Hematopoietic multipotent progenitor cell treated with erythropoietin and hydrocortisone succinate and interleukin-3 and kit ligand, for 6 days (in vitro differentiated cells): ENCODE measurements at regions not wholly inside any gene's neighbourhood (a gene's known extent, or its start where the extent isn't known, plus 50 kb on each side); places are given as distances from the start of the nearest gene placed in this dataset.
A peak's percentile ranks its signal among the peaks of the same experiment; 100 is the strongest.

Experiments used
- DNase-seq: peaks from one replicate; pipeline ENCODE4 v3.0.0-alpha.2; 2015

DNA sequence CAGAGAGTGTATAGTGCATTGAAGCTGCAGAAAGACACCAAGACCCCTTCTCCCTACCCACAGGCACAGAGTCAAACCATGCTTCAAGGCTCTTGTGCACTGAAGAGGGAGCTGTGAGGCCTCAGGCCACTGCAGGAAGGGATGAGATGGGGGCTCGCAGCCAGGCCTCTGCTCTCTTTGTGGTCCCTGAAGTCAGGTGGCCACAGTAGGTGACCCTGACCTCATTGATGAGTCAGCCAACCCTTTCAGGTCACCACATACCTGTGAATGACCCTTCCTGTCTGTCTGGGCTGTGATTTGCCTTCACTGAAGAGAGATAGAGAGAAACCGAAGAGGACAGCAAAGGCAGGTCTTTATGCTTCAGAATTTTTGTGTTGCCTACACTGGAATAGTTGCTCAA, 372.1 kb downstream of the ACTL7B start:
- DNase-seq, result no peak

DNA sequence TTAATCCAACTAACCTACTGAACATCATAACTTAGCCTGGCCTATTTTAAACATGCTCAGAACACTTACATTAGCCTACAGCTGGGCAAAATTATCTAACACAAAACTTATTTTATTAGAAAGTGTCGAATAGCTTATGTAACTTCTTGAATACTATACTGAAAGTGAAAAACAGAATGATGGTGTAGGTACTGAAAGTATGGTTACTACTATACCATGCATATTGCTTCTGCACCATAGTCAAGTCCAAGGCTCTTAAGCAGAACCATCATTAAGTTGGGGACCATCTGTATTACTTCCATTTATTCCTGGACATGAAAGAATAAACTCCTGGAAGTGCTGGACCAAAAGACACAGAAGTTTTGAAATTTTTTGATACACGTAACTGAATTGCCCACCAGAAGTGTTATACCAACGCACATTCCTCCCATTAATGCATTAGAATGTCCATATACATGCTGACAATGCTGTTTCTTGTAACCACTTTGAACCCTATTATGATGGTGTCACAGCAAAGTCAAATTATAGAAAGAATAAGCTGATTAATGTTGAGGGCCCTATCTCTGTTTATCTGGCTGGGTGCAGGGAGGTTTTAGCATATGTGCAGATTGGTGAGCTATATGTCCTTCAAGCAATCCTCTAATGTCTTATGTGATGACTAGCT, 375.7 kb downstream of the ACTL7B start:
- DNase-seq, result no peak

DNA sequence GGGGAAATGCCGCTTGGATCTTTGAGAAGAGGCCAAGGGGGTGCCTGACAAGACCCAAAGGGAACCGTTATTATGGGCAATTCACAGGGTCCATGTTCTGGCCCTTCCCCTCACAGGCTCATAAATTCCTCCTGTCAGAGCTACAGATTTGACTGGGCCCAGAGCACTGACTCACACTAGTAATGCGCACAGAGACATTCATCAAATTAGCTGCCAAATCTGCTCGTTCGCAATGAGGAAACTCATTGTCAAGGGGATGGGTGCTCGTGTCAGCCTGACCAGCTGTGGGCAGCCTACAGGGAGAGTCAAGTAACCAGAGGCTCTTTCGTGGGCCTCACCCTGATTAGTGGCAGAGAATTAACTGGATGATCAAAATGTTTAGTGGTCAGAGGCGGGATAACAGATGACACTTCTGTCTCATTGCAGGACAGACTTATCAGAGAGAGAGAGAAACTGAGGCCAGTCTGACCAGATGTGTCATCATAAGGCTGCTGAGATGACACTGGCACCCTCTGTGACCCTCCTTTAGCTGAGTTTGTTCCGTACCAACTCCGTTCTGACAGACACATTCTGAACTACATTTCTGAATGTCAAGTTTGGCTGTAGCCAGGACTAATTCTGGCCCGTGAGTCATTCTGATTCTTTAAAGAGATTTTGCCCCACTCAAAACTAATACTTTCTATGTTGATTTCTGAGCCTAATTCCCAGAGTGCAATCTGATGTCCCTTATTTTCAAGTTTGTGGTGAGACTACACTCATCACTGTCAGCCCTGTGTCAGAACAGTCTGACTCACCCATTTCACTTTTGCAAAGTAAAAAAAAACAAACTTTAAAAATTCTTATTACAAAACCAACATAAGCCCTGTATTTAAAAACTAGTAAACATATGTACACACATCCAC, 377.1 kb downstream of the ACTL7B start:
- no peak for DNase-seq

DNA sequence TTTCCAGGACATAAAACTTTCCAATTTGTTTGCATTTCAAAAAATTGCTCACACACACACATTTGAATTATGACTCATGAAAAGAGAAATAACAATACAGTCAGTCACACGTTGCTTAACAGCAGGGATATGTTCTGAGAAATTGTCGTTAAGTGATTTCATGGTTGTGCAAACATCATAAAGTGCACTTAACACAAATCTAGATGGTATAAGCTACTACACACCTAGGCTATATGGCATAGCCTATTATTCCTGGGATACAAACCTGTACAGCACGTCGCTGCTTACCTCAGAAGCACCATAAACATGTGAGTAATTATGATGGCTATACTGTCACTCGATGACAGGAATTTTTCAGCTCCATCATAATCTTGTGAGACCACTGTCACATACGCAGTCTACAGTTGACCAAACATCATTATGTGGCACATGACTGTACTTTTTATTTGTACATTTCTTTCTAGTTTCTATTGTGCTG, 378.2 kb downstream of the ACTL7B start:
- no peak for DNase-seq

DNA sequence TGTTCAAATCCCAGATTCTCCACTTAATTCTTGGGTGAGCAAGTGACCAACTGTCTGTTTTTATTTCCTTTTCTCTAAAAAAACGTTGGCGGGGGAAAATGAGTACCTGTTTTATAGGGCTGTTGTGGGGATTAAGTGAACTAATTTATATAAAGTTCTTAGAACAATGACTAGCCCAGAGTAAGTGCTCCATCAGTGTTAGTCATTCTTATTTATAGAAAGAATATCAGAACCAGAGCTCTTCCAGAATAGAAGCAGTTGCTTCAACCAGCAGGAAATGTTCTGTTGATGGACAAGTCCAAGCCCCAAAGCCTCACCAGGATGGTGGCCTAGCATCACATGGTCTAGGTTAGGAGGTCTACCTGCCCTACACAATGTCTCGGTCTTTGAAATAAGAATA, 379.2 kb downstream of the ACTL7B start:
- no peak for DNase-seq

GRCh38 chr9:108475813-108476212, 380.0 kb downstream of the ACTL7B start:
- DNase-seq, result no peak

DNA sequence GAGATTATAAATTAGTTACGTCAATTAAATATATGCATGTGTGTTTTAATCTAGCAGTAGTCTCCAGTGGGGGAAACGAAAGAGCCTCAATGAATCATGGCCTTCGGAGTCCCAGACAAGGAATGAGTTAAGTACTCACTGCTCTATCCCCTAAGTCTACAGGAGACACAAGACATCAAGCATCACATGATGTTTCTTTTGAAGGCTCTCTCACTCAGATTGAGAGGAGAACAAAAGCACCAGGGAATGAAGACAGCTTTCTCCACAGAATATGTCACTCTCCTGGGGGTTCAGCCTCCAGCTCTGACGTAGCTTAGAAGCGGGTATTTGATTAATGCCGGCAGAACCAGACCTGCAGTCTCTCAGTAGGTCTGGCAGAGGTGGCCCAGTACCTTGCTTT, 381.4 kb downstream of the ACTL7B start:
- DNase-seq, result no peak

GRCh38 chr9:108473209-108474112, 382.3 kb downstream of the ACTL7B start:
- DNase-seq, result no peak

DNA sequence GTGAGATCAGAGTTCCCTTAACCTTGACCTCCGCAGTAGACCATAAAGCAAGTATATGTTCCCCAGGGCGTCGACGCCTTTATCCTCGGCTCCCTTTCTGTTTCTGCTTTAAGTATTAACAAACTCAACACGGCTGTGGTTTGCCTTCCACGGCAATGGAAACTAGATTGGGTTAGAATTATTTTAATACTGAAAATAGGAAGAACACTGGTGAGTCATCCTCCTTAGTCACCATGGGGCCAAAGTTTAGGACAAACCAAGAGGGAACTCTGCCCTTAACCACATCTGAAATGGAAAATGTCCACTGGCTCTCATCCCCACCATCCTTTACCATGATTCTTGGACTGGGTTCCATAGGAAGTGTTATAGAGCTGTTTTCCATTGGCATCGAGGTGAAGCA, 386.1 kb downstream of the ACTL7B start:
- DNase-seq, result no peak

- peak; percentile 77 for DNase-seq
These were observed 387.4 kb downstream of the ACTL7B start for GRCh38 chr9:108468364-108468763.

- DNase-seq, result no peak
These were observed 388.0 kb downstream of the ACTL7B start for GRCh38 chr9:108467653-108468324.

DNA sequence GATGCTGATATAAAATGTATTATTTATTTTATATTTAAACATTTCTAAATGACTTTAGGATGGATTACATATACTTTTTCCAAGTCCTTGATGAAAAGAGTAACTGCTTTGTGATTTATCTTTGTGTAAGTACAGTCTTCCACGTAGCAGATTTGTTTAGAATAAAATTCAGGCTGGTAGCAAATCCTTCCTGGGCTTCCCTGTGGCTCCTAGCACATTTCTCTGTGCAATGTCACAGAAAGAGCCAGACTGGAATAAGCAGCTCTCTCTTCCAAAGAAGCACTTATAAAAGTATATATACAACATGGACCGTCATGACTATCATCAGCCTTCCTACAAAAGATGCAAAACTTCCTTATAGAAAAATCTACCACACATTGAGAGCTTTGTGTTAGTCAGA, 388.6 kb downstream of the ACTL7B start:
- no peak for DNase-seq

DNA sequence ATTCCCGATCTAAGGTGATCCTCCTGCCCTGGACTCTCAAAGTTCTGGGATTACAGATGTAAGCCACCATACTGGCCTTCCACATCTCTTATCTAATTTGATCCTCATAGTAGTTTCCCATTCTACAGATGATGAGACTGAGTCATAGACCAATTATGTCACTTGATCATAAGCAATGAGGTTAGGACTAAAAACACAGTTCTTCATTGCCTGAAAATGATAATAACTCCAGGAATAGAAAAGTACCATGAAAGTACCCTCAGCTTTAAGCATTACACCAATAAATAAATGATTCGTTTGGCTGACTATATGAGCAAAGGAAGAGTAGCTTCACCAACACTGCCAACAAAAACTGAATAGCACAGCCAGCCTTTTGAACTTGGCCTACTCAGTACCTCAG, 389.5 kb downstream of the ACTL7B start:
- no peak for DNase-seq

- no peak for DNase-seq
These were observed 391.7 kb downstream of the ACTL7B start for GRCh38 chr9:108463932-108464606.

DNA sequence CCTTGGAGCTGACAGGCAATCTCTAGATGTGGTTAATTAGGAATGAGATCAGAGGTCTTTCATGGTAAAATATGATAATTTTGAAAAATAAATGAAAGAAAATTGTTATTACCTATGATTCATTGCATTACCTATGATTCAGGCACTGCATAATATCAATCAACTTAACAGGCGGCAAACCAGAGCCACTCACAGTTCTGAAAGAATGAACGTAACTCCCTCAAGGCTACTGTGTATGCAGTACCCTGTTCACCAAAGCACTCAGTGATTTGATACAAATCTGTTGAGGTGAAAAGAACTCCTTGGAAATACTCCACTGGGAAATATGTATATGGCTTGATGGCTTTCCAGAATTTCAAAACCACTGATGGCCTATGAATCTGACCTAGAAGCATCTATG, 398.9 kb downstream of the ACTL7B start:
- DNase-seq, result no peak

GRCh38 chr9:108445431-108446071, 410.2 kb downstream of the ACTL7B start:
- DNase-seq, result no peak

DNA sequence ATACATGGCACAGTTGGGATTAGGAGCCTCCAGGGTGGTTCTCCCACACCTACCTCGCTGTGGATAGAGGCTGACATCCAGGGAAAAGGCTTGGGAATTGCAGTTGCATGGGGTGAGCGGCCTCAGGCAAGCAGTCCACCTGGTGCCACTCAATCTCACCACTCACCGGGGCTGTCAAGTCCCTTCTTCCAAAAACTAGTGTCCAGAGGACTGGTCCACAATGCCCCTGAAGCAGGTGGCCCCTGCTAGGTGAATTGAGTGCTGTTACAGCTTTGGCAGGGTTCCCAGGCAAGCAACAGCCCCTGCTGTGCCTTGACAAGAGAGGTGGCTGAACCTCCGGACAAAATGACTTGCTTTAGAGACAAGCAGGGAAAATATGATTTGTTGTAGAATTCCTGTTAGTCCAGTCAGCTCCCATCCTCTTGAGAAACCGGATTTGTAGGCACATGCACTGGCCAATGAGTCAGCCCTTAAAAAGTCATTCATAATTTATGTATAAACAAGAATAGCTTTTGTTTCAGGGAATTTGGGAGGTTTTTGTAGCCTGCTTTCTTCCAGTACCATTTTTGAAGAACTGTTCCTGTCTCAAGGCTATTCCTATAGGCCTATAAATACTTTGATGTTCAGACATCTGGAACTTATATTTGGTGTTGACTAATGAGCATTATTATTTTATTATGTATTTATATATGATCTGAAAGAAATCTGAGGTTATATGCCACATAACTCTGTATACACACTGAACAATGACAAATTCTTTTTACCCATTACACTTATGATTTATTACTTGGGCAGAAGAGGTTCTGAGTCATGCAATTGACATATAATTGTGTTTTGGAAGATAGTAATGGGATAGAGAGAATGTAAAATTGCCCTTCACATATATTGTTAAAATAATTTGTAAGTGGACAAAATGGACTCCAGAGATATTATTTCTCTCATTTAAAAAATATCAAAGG, 411.1 kb downstream of the ACTL7B start:
- no peak for DNase-seq

DNA sequence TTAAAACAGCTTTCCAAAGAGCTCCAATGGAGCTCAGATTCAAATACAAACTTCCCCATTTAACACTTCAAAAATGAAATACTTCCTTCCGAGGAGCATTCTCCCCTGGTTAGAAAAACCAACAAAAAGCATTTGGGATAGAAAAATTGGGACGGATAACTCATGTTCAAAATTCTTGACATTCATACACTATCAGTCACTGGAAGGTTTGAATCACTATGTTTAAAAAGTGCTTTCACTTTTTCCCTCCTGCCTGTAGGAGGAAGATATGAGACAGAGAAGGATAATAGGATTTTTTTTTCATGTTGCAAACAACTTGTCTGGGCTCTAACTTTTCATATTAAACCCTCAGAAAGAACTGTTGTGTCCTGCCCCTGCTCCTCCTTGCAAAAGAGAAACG, 412.0 kb downstream of the ACTL7B start:
- no peak for DNase-seq

- DNase-seq, result no peak
These were observed 412.7 kb downstream of the ACTL7B start for GRCh38 chr9:108443019-108443633.

DNA sequence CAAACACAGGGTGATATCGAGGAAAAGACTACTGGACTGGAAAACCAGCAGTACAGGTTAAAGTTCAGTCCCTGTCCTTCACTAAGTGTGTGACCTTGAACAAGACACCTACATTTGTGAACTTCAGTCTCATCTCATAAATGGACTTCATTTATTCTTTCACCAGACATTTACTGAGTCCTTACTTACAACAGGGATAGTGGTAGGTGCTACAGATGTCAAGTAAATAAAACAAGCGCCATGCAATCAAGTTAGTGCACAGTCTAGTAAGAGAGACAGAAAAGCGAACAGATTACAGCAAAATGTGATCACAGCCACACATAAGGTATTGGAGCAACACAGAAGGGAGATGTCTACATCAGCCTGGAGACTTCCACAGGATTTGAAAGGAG, 413.2 kb downstream of the ACTL7B start:
- DNase-seq, result no peak
